Esophagus muscularis mucosa (tissue), 3 donors: ENCODE measurements at regions not wholly inside any gene's neighbourhood (a gene's known extent, or its start where the extent isn't known, plus 50 kb on each side); places are given as distances from the start of the nearest gene placed in this dataset.

Experiments used
- CTCF ChIP-seq, 3 experiments: fragments of 200-600 bp in 2 of 3; fragments of 450-650 bp in 1 of 3; sonication (generic) in 2 of 3; IDR thresholded peaks; one replicate each; pipeline ENCODE4 v1.5.1; 2017 to 2019; ENCODE audit warnings: antibody characterized with exemption in 3 of 3, mild to moderate bottlenecking in 2 of 3, moderate library complexity in 1 of 3
- POLR2AphosphoS5 ChIP-seq, 2 donors: sonication (generic); formaldehyde crosslinking; IDR thresholded peaks; one replicate each; pipeline ENCODE4 v1.6.1; 2017; ENCODE audit warnings: antibody characterized with exemption in 2 of 2

- TF ChIP-seq POLR2AphosphoS5 (IDR thresholded peaks at IDR 0.05) (no peak), CTCF (IDR thresholded peaks at IDR 0.05) (no peak)
Measured at GRCh38 chr10:30747633-30748032, 118.1 kb upstream of the LYZL2 start.
